PC-9 (cell line): ENCODE measurements at regions not wholly inside any gene's neighbourhood (a gene's known extent, or its start where the extent isn't known, plus 50 kb on each side); places are given as distances from the start of the nearest gene placed in this dataset.

ENCODE experiments used
- BruUV-seq: library from RNA; stranded (reverse); fragments of 400-500 nt; replicated peaks from 2 replicates; lab custom pipeline; 2021; lab: Mats Ljungman, UMichigan
- CTCF ChIA-PET: fragments of 300-600 bp; sonication (Branson Sonifier 250); formaldehyde crosslinking; loops from one replicate; lab custom pipeline; 2022; ENCODE audit warnings: antibody characterized with exemption; lab: Charles Lee
- POLR2A ChIA-PET: fragments of 300-600 bp; sonication (Branson Sonifier 250); formaldehyde crosslinking; loops from one replicate; lab custom pipeline; 2022; ENCODE audit warnings: antibody characterized with exemption; ENCODE audit not compliant: unreplicated experiment; lab: Charles Lee
- DNase-seq, 2 experiments: peaks; one replicate each; pipeline versions ENCODE4 v3.0.0 to v3.0.0-alpha.2; 2015 to 2022; ENCODE audit warnings: mixed read lengths in 1 of 2
- H2AFZ ChIP-seq: fragments of 200-600 bp; sonication (generic); 2 replicates; pipeline ENCODE4 v1.8.1; 2017; ENCODE audit warnings: antibody characterized with exemption
- H3F3A ChIP-seq: fragments of 200-600 bp; sonication (generic); 2 replicates; pipeline ENCODE4 v1.8.1; 2017; ENCODE audit warnings: antibody characterized with exemption, mild to moderate bottlenecking, low read depth; ENCODE audit not compliant: insufficient read depth
- H3K27ac ChIP-seq: fragments of 200-600 bp; sonication (generic); 2 replicates; pipeline ENCODE4 v1.6.1; 2016; ENCODE audit warnings: mixed run types
- H3K27me3 ChIP-seq: fragments of 200-600 bp; sonication (generic); 2 replicates; pipeline ENCODE4 v1.6.1; 2016; ENCODE audit warnings: low read depth, mixed run types; ENCODE audit not compliant: insufficient read depth
- H3K36me3 ChIP-seq: fragments of 200-600 bp; sonication (generic); 2 replicates; pipeline ENCODE4 v1.6.1; 2016; ENCODE audit warnings: low read depth, mixed run types
- H3K4me1 ChIP-seq: fragments of 200-600 bp; sonication (generic); replicated peaks from 2 replicates; pipeline ENCODE4 v1.6.1; 2016; ENCODE audit warnings: mixed run types; ENCODE audit not compliant: insufficient read depth
- H3K4me2 ChIP-seq: fragments of 200-600 bp; sonication (generic); 2 replicates; pipeline ENCODE4 v1.6.1; 2017; ENCODE audit warnings: mixed run types
- H3K4me3 ChIP-seq: fragments of 200-600 bp; sonication (generic); 2 replicates; pipeline ENCODE4 v1.6.1; 2016; ENCODE audit warnings: mixed run types
- H3K79me2 ChIP-seq: fragments of 200-600 bp; sonication (generic); 2 replicates; pipeline ENCODE4 v1.6.1; 2017; ENCODE audit warnings: low read depth, mixed run types
- H3K9me2 ChIP-seq: fragments of 200-600 bp; sonication (generic); 2 replicates; pipeline ENCODE4 v1.8.1; 2017; ENCODE audit warnings: mild to moderate bottlenecking; ENCODE audit not compliant: insufficient read depth
- H3K9me3 ChIP-seq: fragments of 200-600 bp; sonication (generic); 2 replicates; pipeline ENCODE4 v1.8.1; 2016; ENCODE audit warnings: low read depth; ENCODE audit not compliant: insufficient read depth
- H4K20me1 ChIP-seq: fragments of 200-600 bp; sonication (generic); 2 replicates; pipeline ENCODE4 v1.8.1; 2017; ENCODE audit not compliant: insufficient read depth
- EZH2 ChIP-seq: fragments of 200-600 bp; sonication (generic); IDR thresholded peaks from 2 replicates; pipeline ENCODE4 v1.8.0; 2017; ENCODE audit warnings: antibody characterized with exemption, low read depth
- intact Hi-C: fragments of 100-400 bp; cut with micrococcal nuclease; formaldehyde crosslinking; loops from one replicate; pipeline ENCODE4 v1.10.0; 2022; ENCODE audit not compliant: unreplicated experiment
- TF ChIP-seq, protein P1 (sequence below): fragments of 200-600 bp; sonication (generic); conservative IDR thresholded peaks from 2 replicates; pipeline ENCODE4 v1.6.1; 2017; ENCODE audit warnings: mixed run types, antibody characterized with exemption, mild to moderate bottlenecking, moderate library complexity

DNA sequence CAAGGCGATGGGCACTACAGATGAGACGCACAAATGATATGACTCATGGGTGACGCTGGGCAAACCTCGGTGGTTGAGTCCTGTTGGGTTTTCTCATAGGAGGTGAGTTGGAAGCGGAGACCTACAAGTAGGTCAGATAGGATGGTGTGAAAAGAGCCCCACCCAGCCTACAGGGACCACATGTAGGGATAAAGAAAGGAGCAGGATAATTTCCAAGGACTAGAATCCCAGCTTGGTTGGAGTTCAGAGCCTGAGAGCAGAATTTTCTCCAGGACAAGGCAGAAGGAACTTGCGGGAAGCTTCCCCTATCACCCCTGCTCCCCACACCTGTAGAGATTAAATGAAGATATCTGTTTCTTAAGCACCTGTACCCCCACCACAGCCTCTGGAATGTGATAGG, 489.7 kb upstream of the CDH4 start:
- Histone ChIP-seq H4K20me1 (no peaks in the 10 kb centered on the region), H3K79me2 (no peaks in the 10 kb centered on the region), H3K36me3 (no peaks in the 10 kb centered on the region), H3K4me1 (no peaks in the 10 kb centered on the region), H3K4me2 (no peak overlapping the region), H3F3A (no peaks in the 10 kb centered on the region), H3K27ac (no peak overlapping the region), H3K4me3 (no peak overlapping the region), H3K9me3 (no peaks in the 10 kb centered on the region), H2AFZ (no peak overlapping the region), H3K27me3 (peaks cover 87% of the 10 kb centered on the region), H3K9me2 (no peaks in the 10 kb centered on the region)
- BruUV-seq: no TSS peak
- CTCF ChIA-PET: no interaction called here
- no peak for DNase-seq
- intact Hi-C loops: no loop called here
- TF ChIP-seq, protein P1, sequence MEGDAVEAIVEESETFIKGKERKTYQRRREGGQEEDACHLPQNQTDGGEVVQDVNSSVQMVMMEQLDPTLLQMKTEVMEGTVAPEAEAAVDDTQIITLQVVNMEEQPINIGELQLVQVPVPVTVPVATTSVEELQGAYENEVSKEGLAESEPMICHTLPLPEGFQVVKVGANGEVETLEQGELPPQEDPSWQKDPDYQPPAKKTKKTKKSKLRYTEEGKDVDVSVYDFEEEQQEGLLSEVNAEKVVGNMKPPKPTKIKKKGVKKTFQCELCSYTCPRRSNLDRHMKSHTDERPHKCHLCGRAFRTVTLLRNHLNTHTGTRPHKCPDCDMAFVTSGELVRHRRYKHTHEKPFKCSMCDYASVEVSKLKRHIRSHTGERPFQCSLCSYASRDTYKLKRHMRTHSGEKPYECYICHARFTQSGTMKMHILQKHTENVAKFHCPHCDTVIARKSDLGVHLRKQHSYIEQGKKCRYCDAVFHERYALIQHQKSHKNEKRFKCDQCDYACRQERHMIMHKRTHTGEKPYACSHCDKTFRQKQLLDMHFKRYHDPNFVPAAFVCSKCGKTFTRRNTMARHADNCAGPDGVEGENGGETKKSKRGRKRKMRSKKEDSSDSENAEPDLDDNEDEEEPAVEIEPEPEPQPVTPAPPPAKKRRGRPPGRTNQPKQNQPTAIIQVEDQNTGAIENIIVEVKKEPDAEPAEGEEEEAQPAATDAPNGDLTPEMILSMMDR: no peak
- TF ChIP-seq EZH2: no peak
- POLR2A ChIA-PET: no interaction called here

DNA sequence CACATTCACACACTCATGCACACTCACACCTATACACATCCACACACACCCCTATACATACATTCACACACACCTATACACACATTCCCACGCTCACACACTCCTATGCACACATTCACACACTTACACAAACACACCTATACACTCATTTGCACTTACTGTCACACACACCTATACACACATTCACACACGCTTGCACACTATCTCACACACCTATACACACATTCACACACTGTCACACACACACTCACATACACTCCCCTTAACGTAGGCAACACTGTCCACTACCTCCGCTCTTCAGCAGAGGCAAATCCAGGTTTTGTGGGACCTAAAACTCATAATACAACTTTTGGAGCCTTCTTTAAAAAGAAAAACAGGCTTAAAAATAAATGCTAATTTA, 487.7 kb upstream of the CDH4 start:
- CTCF ChIA-PET: no interaction called here
- H3K9me3 ChIP-seq: no peaks in the 10 kb centered on the region
- H3K4me3 ChIP-seq: no peak overlapping the region

GRCh38 chr20:60764771-60765170, 487.3 kb upstream of the CDH4 start:
- H3K27ac ChIP-seq: no peak overlapping the region
- H3K4me3 ChIP-seq: no peak overlapping the region
- no peaks in the 10 kb centered on the region; the same call in 1 of the 2 replicates for H4K20me1 ChIP-seq
- intact Hi-C loops: no loop called here
- TF ChIP-seq, protein P1: no peak
- TF ChIP-seq EZH2: no peak
- no peak for DNase-seq
- ChIA-PET POLR2A (no interaction called here), CTCF (no interaction called here)
- H3K9me3 ChIP-seq: peaks cover 3% of the 10 kb centered on the region; the same call in 1 of the 2 replicates
- H3K36me3 ChIP-seq: no peaks in the 10 kb centered on the region
- no peaks in the 10 kb centered on the region for H3F3A ChIP-seq
- peaks cover 81% of the 10 kb centered on the region for H3K27me3 ChIP-seq
- H3K9me2 ChIP-seq: no peaks in the 10 kb centered on the region
- no peak overlapping the region for H3K4me2 ChIP-seq
- BruUV-seq: no TSS peak
- no peak overlapping the region for H2AFZ ChIP-seq
- H3K4me1 ChIP-seq: no peaks in the 10 kb centered on the region
- H3K79me2 ChIP-seq: no peaks in the 10 kb centered on the region

More for the DNA sequence above, 487.7 kb upstream of the CDH4 start:
- peaks cover 85% of the 10 kb centered on the region for H3K27me3 ChIP-seq
- no peaks in the 10 kb centered on the region for H3K4me1 ChIP-seq
- no peaks in the 10 kb centered on the region for H3K9me2 ChIP-seq
- H3F3A ChIP-seq: no peaks in the 10 kb centered on the region
- intact Hi-C loops: no loop called here
- H3K36me3 ChIP-seq: no peaks in the 10 kb centered on the region
- DNase-seq: no peak
- POLR2A ChIA-PET: no interaction called here
- H3K27ac ChIP-seq: no peak overlapping the region
- TF ChIP-seq EZH2: no peak
- TF ChIP-seq, protein P1: no peak
- H3K79me2 ChIP-seq: no peaks in the 10 kb centered on the region
- H2AFZ ChIP-seq: no peak overlapping the region
- BruUV-seq: no TSS peak
- no peak overlapping the region for H3K4me2 ChIP-seq
- no peaks in the 10 kb centered on the region for H4K20me1 ChIP-seq
